HG03521 (cell line): ENCODE measurements at regions not wholly inside any gene's neighbourhood (a gene's known extent, or its start where the extent isn't known, plus 50 kb on each side); places are given as distances from the start of the nearest gene placed in this dataset.

ENCODE experiments used
- ATAC-seq: cut with Tn5 transposase; IDR thresholded peaks from one replicate; pipeline ENCODE4 v1.9.1; 2021; ENCODE audit warnings: mild to moderate bottlenecking, moderate library complexity; ENCODE audit not compliant: unreplicated experiment

DNA sequence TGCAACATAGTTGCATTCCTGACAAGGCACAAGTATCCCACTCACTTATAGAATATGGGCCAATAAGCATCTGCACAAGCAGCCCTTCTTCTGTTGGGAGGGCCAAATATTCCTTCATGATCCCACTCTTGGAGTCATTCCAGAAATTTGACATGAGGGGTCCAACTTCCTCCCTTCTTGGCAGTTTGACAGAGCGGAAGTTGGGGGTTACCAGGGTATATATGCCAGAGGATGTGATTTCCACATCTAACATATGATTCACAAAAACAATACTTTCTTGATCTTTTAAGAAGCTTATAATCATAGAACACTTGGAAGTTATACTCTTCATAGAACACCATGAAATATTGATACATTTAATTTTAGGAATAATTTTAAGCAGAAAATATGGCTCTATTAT lies 100.9 kb upstream of the CRBN start:
- no peak for ATAC-seq

GRCh38 chr3:3278073-3278472 lies 98.6 kb upstream of the CRBN start:
- ATAC-seq, result no peak

GRCh38 chr3:3276630-3277029 lies 97.1 kb upstream of the CRBN start:
- ATAC-seq, result no peak

- ATAC-seq, result no peak
Observed at GRCh38 chr3:3264796-3265195, 85.3 kb upstream of the CRBN start.

DNA sequence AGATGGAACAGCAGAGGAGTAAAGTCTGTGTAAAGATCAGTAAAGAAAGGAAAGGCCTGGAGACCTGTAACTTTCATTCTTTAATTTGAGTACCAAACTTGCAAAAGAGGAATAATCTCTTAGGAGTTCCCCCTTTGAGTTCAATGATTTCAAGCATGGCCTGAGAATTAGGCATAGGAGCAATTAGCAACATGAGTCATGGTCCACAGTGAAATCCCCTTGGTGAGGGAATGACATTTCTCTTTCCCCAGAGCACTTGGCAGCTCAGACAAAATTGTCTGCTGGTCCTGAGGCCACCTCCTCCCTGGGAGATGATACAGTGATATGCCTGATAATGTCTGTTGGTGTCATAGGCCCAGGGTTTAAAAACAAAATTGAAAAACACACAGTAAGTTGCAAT lies 81.4 kb upstream of the CRBN start:
- ATAC-seq, result no peak

- ATAC-seq, result no peak
Observed at GRCh38 chr3:3259181-3259580, 79.7 kb upstream of the CRBN start.

GRCh38 chr3:3258281-3258680 lies 78.8 kb upstream of the CRBN start:
- ATAC-seq, result no peak

DNA sequence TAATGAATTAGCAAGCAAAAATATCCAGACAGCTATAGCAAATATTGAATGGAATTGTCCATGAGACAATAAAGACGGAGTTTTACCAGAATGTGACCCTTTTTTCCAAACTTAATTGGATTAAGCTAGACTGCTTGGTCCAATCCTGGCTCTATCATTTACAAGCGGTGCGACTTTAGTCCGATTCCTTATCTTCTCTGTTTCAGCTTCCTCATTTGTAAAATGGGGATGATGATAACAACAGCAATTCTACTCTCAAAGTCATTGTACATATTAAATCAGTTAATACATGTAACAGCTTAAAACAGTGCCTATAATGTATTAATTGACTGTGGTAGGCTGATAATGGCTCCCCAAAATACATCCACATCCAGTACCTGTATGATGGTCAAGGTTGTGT lies 62.1 kb upstream of the CRBN start:
- ATAC-seq, result no peak

GRCh38 chr3:3240986-3241385 lies 61.5 kb upstream of the CRBN start:
- no peak for ATAC-seq

DNA sequence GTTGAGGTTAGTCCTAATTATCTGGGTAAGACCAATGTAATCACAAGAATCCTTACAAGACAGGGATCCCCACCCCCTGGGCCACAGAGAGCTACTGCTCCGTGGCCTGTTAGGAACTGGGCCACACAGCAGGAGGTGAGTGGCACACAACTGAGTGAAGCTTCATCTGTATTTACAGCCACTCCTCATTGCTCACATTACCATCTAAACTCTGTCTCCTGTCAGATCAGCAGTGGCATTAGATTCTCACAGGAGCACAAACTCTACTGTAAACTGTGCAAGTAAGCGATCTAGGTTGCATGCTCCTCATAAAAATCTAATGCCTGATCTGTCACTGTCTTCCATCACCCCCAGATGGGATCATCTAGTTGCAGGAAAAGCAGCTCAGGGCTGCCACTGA lies 58.5 kb upstream of the CRBN start:
- no peak for ATAC-seq

DNA sequence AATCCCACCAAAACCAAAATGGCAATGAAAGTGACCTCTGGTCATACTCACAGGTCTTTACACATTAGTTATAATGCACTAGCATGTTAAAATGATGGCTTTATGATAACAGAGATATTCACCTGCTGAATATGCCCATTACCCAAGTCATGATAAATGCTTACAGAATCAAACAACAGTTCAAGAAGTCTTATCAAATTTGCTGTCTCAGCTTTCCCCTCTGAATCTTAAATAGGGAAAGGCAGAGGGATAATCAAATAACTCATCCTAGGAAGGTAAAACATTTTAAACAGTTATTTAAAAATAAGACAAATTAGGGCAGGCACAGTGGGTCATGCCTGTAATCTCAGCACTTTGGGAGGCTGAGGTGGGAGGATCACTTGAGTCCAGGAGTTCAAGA lies 52.8 kb upstream of the CRBN start:
- no peak for ATAC-seq
